ENCODE measurements at regions not wholly inside any gene's neighbourhood (a gene's known extent, or its start where the extent isn't known, plus 50 kb on each side); places are given as distances from the start of the nearest gene placed in this dataset.

- no peak for DNase-seq (ENCODE audit: low spot score)
These were observed 54.5 kb upstream of the FAM78B start for GRCh38 chr1:166221316-166221715.

GRCh38 chr1:166233750-166234366, 67.1 kb upstream of the FAM78B start:
- no peak for DNase-seq (ENCODE audit: low spot score)

GRCh38 chr1:166235728-166236127, 68.9 kb upstream of the FAM78B start:
- no peak for DNase-seq (ENCODE audit: low spot score)

GRCh38 chr1:166237675-166238074, 70.9 kb upstream of the FAM78B start:
- DNase-seq (ENCODE audit: low spot score), result no peak

- no peak for DNase-seq (ENCODE audit: low spot score)
These were observed 86.4 kb upstream of the FAM78B start for GRCh38 chr1:166253076-166253779.

- no peak for DNase-seq (ENCODE audit: low spot score)
These were observed 91.2 kb upstream of the FAM78B start for GRCh38 chr1:166258017-166258416.

- no peak for DNase-seq (ENCODE audit: low spot score)
These were observed 94.7 kb upstream of the FAM78B start for GRCh38 chr1:166261511-166261910.

GRCh38 chr1:166270476-166271150, 103.8 kb upstream of the FAM78B start:
- no peak for DNase-seq (ENCODE audit: low spot score)

GRCh38 chr1:166271151-166271538, 104.3 kb upstream of the FAM78B start:
- DNase-seq (ENCODE audit: low spot score), result no peak

GRCh38 chr1:166272155-166272554, 105.4 kb upstream of the FAM78B start:
- DNase-seq (ENCODE audit: low spot score), result no peak

- no peak for DNase-seq (ENCODE audit: low spot score)
These were observed 106.0 kb upstream of the FAM78B start for GRCh38 chr1:166272851-166273250.

GRCh38 chr1:166273618-166274017, 106.8 kb upstream of the FAM78B start:
- DNase-seq (ENCODE audit: low spot score), result no peak

- DNase-seq (ENCODE audit: low spot score), result no peak
These were observed 115.8 kb upstream of the FAM78B start for GRCh38 chr1:166282391-166283137.

- DNase-seq (ENCODE audit: low spot score), result no peak
These were observed 116.4 kb upstream of the FAM78B start for GRCh38 chr1:166283190-166283589.

- no peak for DNase-seq (ENCODE audit: low spot score)
These were observed 116.8 kb upstream of the FAM78B start for GRCh38 chr1:166283600-166283999.

- DNase-seq (ENCODE audit: low spot score), result no peak
These were observed 122.7 kb upstream of the FAM78B start for GRCh38 chr1:166289309-166290050.

- DNase-seq (ENCODE audit: low spot score), result no peak
These were observed 128.9 kb upstream of the FAM78B start for GRCh38 chr1:166295656-166296055.

GRCh38 chr1:166297993-166298392, 131.2 kb upstream of the FAM78B start:
- no peak for DNase-seq (ENCODE audit: low spot score)

GRCh38 chr1:166300767-166301166, 134.0 kb upstream of the FAM78B start:
- DNase-seq (ENCODE audit: low spot score), result no peak

GRCh38 chr1:166302989-166303758, 136.4 kb upstream of the FAM78B start:
- no peak for DNase-seq (ENCODE audit: low spot score)

GRCh38 chr1:166304131-166304530, 137.3 kb upstream of the FAM78B start:
- DNase-seq (ENCODE audit: low spot score), result no peak

All from LoVo (cell line).